ENCODE measurements at regions not wholly inside any gene's neighbourhood (a gene's known extent, or its start where the extent isn't known, plus 50 kb on each side); places are given as distances from the start of the nearest gene placed in this dataset.
A peak's percentile ranks its signal among the peaks of the same experiment; 100 is the strongest.

- no peaks in the 10 kb centered on the region for H3K9me3 Mint-ChIP-seq
- peaks cover 71% of the 10 kb centered on the region for H3K27me3 Mint-ChIP-seq
- no peak overlapping the region for H3K27ac Mint-ChIP-seq
- ATAC-seq = no peak
- DNase-seq = no peak
- no peak overlapping the region for H3K4me3 Mint-ChIP-seq
- peaks cover 19% of the 10 kb centered on the region for H3K4me1 Mint-ChIP-seq
Measured at GRCh38 chrX:137424679-137425078, 141.2 kb upstream of the ZIC3 start.

GRCh38 chrX:137423241-137423640 is 142.7 kb upstream of the ZIC3 start:
- H3K4me3 Mint-ChIP-seq = no peak overlapping the region
- no peaks in the 10 kb centered on the region for H3K9me3 Mint-ChIP-seq
- ATAC-seq = no peak
- peaks cover 19% of the 10 kb centered on the region for H3K4me1 Mint-ChIP-seq
- H3K27ac Mint-ChIP-seq = no peak overlapping the region
- peaks cover 57% of the 10 kb centered on the region for H3K27me3 Mint-ChIP-seq
- no peak for DNase-seq

- Mint-ChIP-seq H3K4me1 (no peaks in the 10 kb centered on the region), H3K27me3 (peaks cover 5% of the 10 kb centered on the region), H3K9me3 (no peaks in the 10 kb centered on the region), H3K4me3 (no peak overlapping the region), H3K27ac (no peak overlapping the region)
- ATAC-seq (no peak), DNase-seq (no peak)
Measured at GRCh38 chrX:137418086-137418485, 147.8 kb upstream of the ZIC3 start.

- Mint-ChIP-seq H3K4me3 (no peak overlapping the region), H3K27me3 (no peaks in the 10 kb centered on the region), H3K9me3 (no peaks in the 10 kb centered on the region), H3K27ac (no peak overlapping the region), H3K4me1 (no peaks in the 10 kb centered on the region)
- DNase-seq (no peak), ATAC-seq (no peak)
Measured at GRCh38 chrX:137413190-137413589, 152.7 kb upstream of the ZIC3 start.

- Mint-ChIP-seq H3K9me3 (no peaks in the 10 kb centered on the region), H3K4me1 (no peaks in the 10 kb centered on the region), H3K4me3 (no peak overlapping the region), H3K27me3 (no peaks in the 10 kb centered on the region), H3K27ac (no peak overlapping the region)
- DNase-seq (no peak), ATAC-seq (no peak)
Measured at GRCh38 chrX:137405449-137406140, 160.3 kb upstream of the ZIC3 start.

- ATAC-seq = no peak
- Mint-ChIP-seq H3K4me1 (no peaks in the 10 kb centered on the region), H3K4me3 (no peak overlapping the region), H3K27ac (peak overlapping the region in 1 of 2 donors; percentile 52), H3K9me3 (no peaks in the 10 kb centered on the region), H3K27me3 (peaks cover 7% of the 10 kb centered on the region)
- DNase-seq = no peak
Measured at GRCh38 chrX:137401092-137401491, 164.8 kb upstream of the ZIC3 start.

- H3K27me3 Mint-ChIP-seq = no peaks in the 10 kb centered on the region
Measured at GRCh38 chrX:137387646-137388045, 178.3 kb upstream of the ZIC3 start.

GRCh38 chrX:137366018-137366633 is 199.8 kb upstream of the ZIC3 start:
- Mint-ChIP-seq H3K27ac (no peak overlapping the region), H3K4me3 (no peak overlapping the region)

More at GRCh38 chrX:137387646-137388045, 178.3 kb upstream of the ZIC3 start:
- no peak for DNase-seq
- Mint-ChIP-seq H3K9me3 (no peaks in the 10 kb centered on the region), H3K27ac (no peak overlapping the region), H3K4me1 (no peaks in the 10 kb centered on the region), H3K4me3 (no peak overlapping the region)
- ATAC-seq = no peak

GRCh38 chrX:137363559-137363958 is 202.4 kb upstream of the ZIC3 start:
- Mint-ChIP-seq H3K4me1 (no peaks in the 10 kb centered on the region), H3K27me3 (peaks cover 7% of the 10 kb centered on the region), H3K27ac (no peak overlapping the region), H3K9me3 (no peaks in the 10 kb centered on the region), H3K4me3 (no peak overlapping the region)
- no peak for DNase-seq
- ATAC-seq = no peak

More at GRCh38 chrX:137366018-137366633, 199.8 kb upstream of the ZIC3 start:
- no peak for DNase-seq
- no peak for ATAC-seq
- Mint-ChIP-seq H3K27me3 (peaks cover 7% of the 10 kb centered on the region), H3K9me3 (no peaks in the 10 kb centered on the region), H3K4me1 (no peaks in the 10 kb centered on the region)

GRCh38 chrX:137362583-137362982 is 203.3 kb upstream of the ZIC3 start:
- no peak overlapping the region for H3K27ac Mint-ChIP-seq
- no peaks in the 10 kb centered on the region for H3K9me3 Mint-ChIP-seq
- ATAC-seq (no peak), DNase-seq (no peak)
- H3K4me1 Mint-ChIP-seq = no peaks in the 10 kb centered on the region
- peaks cover 7% of the 10 kb centered on the region for H3K27me3 Mint-ChIP-seq
- H3K4me3 Mint-ChIP-seq = no peak overlapping the region

GRCh38 chrX:137354851-137355250 is 211.1 kb upstream of the ZIC3 start:
- H3K27ac Mint-ChIP-seq = no peak overlapping the region
- no peaks in the 10 kb centered on the region for H3K27me3 Mint-ChIP-seq
- H3K4me3 Mint-ChIP-seq = no peak overlapping the region
- H3K4me1 Mint-ChIP-seq = peaks cover 7% of the 10 kb centered on the region
- no peaks in the 10 kb centered on the region for H3K9me3 Mint-ChIP-seq
- ATAC-seq = no peak
- no peak for DNase-seq

- ATAC-seq = no peak
- peaks cover 7% of the 10 kb centered on the region for H3K4me1 Mint-ChIP-seq
- no peak overlapping the region for H3K27ac Mint-ChIP-seq
- no peaks in the 10 kb centered on the region for H3K27me3 Mint-ChIP-seq
- H3K4me3 Mint-ChIP-seq = no peak overlapping the region
- no peaks in the 10 kb centered on the region for H3K9me3 Mint-ChIP-seq
- no peak for DNase-seq
Measured at GRCh38 chrX:137353404-137353803, 212.5 kb upstream of the ZIC3 start.

GRCh38 chrX:137352101-137352660 is 213.7 kb upstream of the ZIC3 start:
- no peaks in the 10 kb centered on the region for H3K27me3 Mint-ChIP-seq
- peaks cover 7% of the 10 kb centered on the region for H3K4me1 Mint-ChIP-seq
- DNase-seq (no peak), ATAC-seq (no peak)
- no peak overlapping the region for H3K4me3 Mint-ChIP-seq
- H3K27ac Mint-ChIP-seq = no peak overlapping the region
- H3K9me3 Mint-ChIP-seq = no peaks in the 10 kb centered on the region

GRCh38 chrX:137342969-137343368 is 223.0 kb upstream of the ZIC3 start:
- H3K4me3 Mint-ChIP-seq = no peak overlapping the region
- DNase-seq = no peak

GRCh38 chrX:137313627-137314026 is 252.3 kb upstream of the ZIC3 start:
- no peak overlapping the region for H3K4me3 Mint-ChIP-seq
- no peaks in the 10 kb centered on the region for H3K4me1 Mint-ChIP-seq
- no peak overlapping the region for H3K27ac Mint-ChIP-seq
- ATAC-seq (peak; percentile 91), DNase-seq (peak; percentile 1 to 48)
- H3K27me3 Mint-ChIP-seq = no peaks in the 10 kb centered on the region
- peaks cover 0 to 15% of the 10 kb centered on the region in 2 donors for H3K9me3 Mint-ChIP-seq

More at GRCh38 chrX:137342969-137343368, 223.0 kb upstream of the ZIC3 start:
- Mint-ChIP-seq H3K9me3 (no peaks in the 10 kb centered on the region), H3K27ac (no peak overlapping the region), H3K4me1 (no peaks in the 10 kb centered on the region), H3K27me3 (no peaks in the 10 kb centered on the region)
- ATAC-seq = no peak

GRCh38 chrX:137305404-137305803 is 260.5 kb upstream of the ZIC3 start:
- H3K27me3 Mint-ChIP-seq = no peaks in the 10 kb centered on the region
- ATAC-seq = no peak
- no peaks in the 10 kb centered on the region for H3K4me1 Mint-ChIP-seq
- peaks cover 0 to 11% of the 10 kb centered on the region in 2 donors for H3K9me3 Mint-ChIP-seq
- no peak overlapping the region for H3K4me3 Mint-ChIP-seq
- no peak for DNase-seq
- H3K27ac Mint-ChIP-seq = peak overlapping the region in 1 of 2 donors; percentile 19
